Stimulated activated CD4-positive, alpha-beta T cell treated with anti-CD3 and anti-CD28 coated beads, Interleukin-12 subunit alpha, Interleukin-12 subunit beta, amount 100 ng/mL, for 48 hours (primary cell): ENCODE measurements at regions not wholly inside any gene's neighbourhood (a gene's known extent, or its start where the extent isn't known, plus 50 kb on each side); places are given as distances from the start of the nearest gene placed in this dataset.
"Not testable (repeated sequence)": the region's sequence is repeated elsewhere in the genome, so short reads cannot be mapped to it uniquely, and the experiment has no call there.

Source experiments
- DNase-seq, 3 donors: peaks; one replicate each; pipeline ENCODE4 v3.0.0-alpha.2; 2020; ENCODE audit warnings: low read depth in 2 of 3, low spot score in 1 of 3

DNA sequence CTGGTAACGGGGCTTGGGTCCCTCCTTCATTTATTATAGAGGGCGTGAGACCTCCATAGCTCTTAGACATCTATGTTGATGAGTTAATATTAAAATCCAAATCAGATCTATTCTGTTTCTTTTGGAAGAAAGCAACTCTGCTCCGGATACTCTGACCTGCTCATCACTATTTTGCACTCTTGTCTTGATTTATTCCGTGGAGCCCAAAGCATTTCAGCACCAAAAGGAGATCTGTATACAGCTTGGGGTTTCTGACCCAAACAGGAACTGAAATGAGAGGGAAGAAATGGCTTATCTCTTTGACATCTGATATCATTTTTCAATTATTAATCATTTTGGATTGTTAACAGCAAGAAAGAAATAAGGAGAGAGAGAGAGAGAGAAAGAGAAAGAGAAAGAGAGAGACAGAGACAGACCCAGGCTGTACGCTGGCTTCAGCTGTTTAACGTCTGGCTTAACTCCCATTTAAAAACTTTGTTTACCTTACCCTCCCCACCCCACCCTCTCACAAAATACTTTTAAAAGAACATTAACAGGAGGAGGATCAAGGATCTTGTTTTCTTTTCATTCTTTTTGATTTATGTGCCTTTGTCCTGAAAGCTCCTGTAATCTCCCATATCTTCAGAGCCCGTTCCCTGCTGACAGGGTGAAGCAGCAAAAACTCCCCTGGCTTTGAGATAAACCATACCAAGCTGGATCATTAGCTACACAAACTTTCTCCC lies 231.4 kb upstream of the TUT7 start:
- no peak for DNase-seq

- DNase-seq, result no peak
Measured at GRCh38 chr9:86580688-86581087, 226.5 kb upstream of the TUT7 start.

GRCh38 chr9:86578722-86579121 lies 224.5 kb upstream of the TUT7 start:
- DNase-seq, result no peak

GRCh38 chr9:86577420-86578333 lies 223.5 kb upstream of the TUT7 start:
- DNase-seq, result no peak

DNA sequence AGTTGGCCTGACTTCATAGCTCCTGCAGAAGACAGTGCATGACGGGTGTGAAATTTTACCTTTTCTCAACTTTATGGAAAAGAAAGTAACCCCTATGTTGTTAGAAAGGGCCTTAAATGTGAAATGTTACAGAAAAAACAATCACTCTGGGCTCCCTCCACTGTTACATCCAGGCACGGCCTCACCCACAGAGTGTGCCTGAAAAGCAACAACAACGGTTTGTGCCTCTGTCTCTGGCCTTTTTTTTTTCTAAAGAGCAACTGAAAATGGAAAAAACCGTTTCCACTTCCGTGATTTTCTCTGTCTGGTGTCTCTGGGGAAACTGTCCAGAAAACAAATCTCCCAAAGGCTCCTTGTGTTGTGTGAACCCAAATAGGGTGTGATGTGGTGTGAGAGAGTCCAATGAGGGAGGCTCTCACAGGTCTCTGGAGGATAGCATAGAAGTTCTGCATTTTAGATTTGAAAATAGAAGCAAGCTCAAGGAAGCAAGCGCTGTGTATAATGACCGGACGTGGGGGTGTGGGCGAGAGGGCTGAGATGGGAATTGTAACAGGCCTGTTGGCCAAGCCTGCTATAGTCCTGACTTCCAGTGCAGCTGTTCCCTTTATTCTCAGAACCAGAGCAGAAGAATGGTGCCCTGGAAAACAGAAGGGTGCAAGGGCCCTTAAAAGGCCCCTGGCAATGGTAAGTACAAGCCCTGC lies 221.8 kb upstream of the TUT7 start:
- no peak for DNase-seq

GRCh38 chr9:86575137-86575536 lies 220.9 kb upstream of the TUT7 start:
- no peak for DNase-seq

DNA sequence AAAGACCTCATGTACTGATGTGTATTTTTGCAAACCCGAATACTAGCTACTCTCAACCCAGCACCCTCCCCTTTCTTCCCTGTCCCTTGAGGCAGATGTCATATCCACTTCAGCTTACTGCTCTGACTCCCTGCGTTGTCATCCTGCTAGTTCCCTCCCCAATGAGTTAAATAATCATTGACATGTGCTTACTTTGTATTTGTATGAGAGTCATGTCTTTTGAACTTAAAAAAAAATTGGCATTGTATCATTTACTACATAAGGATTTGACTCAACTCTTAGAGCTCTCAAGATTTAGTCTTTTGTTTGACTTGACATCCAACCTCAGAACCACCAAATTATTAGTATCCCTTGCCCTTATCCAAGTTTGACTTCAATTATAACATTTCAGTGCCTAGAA lies 219.7 kb upstream of the TUT7 start:
- DNase-seq, result no peak

DNA sequence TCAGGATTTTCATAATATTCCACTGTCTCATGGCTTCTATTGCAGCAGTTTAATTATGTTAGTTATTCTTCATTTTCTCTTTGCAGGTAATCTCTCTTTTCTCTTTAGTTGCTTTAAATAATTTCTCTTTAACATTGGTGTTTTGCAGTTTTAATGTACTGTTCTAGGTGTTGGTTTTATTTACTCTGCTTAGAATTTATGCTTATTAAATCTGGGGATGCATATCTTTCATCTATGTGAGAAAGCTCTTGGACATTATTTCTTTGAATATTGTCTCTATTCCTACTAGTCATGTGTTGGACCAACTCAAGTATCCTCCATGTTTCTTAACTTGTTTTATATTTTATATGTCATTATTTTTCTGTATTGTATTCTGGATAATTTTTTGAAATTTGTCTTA lies 218.7 kb upstream of the TUT7 start:
- DNase-seq, result no peak

GRCh38 chr9:86565603-86566002 lies 211.4 kb upstream of the TUT7 start:
- DNase-seq, result not testable (repeated sequence)

GRCh38 chr9:86563936-86564335 lies 209.7 kb upstream of the TUT7 start:
- no peak for DNase-seq

DNA sequence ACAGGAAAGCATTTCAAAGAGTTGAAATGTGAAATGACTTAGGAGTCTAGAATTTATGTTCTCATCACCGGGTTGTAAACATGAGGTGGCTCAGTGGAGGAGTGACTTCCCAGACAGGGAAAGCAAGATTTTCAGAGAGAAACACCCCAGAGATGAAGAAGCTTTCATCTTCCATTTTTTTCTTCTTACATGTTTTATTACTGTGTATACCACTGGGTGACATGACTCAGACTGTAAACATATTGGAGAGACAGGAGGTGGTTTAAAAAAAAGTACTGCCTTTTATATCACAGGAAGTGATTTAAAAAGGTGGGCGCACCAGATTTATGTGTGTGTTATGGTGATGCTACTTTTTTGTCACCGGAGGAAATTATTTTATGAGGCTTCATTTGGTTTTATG lies 209.1 kb upstream of the TUT7 start:
- no peak for DNase-seq

DNA sequence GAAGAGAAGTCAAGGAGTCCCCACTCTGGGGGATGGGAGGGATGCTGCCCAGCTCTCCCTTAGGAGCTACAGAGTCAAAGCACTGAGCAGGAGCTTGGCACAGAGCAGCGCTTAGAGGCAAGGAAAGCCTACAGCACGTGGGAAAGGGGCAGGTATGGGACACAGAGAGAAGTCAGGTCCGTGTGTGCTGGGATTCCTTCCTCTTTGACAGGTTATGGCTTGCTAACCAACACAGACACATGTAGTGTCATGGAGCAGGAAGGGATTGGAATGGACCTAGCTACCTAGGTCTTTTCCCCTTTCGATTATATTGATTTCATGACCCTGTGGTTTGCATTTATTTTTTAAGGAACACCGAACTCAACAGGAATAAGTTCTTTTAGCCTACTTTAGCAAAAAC lies 208.5 kb upstream of the TUT7 start:
- DNase-seq, result no peak

GRCh38 chr9:86557918-86558317 lies 203.7 kb upstream of the TUT7 start:
- DNase-seq, result no peak

DNA sequence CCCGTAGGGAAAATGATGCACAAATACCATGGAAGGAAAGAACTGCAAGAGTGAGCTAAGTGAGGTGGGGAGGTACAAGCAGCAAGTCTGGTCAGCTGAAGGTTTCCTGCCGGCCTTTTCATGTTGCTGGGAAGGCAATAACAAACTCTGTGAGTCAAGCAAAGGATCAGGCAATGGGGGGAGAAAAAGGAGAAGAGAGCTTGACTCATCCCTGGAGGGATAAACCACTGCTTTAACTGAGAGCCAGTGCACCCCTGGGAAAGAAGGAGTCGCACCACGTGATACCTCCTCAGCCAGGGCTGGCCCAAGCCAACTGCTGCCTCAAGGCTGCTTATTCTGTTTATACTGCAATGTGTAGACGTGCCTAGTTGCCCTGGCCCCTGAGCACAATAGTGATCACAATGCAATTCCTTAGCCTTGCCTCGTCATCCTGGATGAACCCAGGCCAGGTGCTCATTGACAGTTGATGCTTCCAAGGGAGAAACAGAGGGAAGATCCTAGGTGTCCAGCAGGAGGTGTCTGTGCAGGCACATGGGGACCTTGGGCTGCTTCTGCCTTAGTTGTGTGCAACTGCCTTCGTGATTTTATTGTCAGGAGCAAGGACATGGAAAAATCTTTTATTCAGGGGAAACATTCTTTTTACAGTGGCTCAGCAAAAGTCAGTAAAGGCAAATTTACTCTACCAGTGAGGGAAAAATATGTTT lies 203.0 kb upstream of the TUT7 start:
- no peak for DNase-seq

- DNase-seq, result no peak
Measured at GRCh38 chr9:86555661-86556060, 201.5 kb upstream of the TUT7 start.

GRCh38 chr9:86550401-86550800 lies 196.2 kb upstream of the TUT7 start:
- DNase-seq, result no peak

DNA sequence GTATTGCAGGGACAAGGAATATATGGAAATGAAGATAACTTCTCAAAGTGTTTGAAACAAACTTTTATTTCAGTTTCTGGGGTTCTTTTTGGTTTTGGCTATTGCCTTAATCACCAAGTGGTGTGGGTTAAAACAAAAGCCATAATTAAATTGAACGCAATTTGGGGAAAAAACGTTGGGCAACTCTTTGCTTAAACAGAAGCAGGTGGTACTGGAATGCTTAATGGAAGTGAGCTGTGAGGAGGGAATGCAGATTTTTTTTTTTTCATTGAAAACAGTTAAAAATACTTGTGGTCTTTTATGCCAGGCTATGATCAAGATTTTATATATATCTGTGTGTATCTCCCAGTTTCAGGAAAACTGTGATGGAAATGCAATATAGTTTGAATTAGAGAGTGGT lies 195.7 kb upstream of the TUT7 start:
- DNase-seq, result no peak

DNA sequence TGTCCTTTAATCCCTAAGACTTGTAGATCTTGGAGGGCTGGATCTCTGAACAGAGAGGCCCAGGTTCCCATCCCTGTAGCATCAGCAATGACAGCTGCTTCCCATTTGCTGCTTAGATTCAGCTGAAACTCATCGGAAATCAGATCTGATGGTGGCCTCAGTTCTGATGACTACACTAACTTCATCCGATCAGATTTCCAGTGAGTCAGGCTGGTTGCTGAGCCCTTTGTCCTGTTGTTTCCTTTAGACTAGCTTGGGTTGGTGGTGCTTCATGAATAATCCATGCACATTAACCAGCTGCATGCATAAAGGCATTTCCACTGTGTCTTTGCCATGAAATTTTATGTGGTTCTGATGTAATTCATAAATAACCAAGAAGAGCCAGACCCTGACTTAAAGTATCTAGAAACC lies 195.2 kb upstream of the TUT7 start:
- DNase-seq, result no peak

DNA sequence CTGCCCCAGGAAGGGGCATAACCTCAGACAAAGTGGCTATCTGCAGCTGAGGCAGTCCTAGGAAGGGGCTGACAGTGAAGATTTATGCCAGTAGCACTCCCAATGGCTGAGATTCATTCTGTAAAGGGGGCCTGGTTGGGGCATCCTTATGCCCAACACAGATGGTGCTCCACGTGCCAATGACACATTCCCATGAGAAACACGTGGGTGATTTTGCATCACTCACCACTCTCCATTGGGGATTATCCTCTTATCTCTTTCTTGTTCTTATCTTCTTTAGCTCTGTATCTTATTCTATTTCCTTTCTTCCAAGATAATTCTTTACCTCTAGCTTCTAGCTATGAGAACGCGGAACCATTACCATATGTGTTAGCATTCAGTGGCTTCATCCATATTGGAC lies 194.0 kb upstream of the TUT7 start:
- no peak for DNase-seq

DNA sequence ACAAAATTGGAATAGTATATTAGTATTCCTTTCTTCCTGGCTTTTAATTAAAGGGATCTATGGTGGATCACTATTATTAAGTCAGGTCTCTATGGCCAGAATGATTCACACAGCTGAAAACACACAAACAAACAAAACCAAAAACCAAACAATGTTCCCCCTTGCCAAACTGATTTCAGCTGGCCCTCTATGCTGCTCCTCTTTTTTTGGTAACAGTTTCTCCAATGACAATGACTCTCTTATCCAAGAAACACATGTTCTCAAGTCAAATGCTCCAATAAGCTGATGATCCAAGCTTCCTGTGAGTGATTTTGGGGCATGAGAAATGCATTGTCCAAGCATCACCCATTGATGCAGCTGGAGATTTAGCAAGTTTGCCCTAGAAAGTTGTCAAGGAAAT lies 193.4 kb upstream of the TUT7 start:
- DNase-seq, result no peak

- DNase-seq, result no peak
Measured at GRCh38 chr9:86546712-86547111, 192.5 kb upstream of the TUT7 start.
